Right lobe of liver (tissue), 4 donors: ENCODE measurements at regions not wholly inside any gene's neighbourhood (a gene's known extent, or its start where the extent isn't known, plus 50 kb on each side); places are given as distances from the start of the nearest gene placed in this dataset.

Experiments
- POLR2A ChIP-seq: fragments of 450-650 bp; IDR thresholded peaks from one replicate; pipeline ENCODE4 v1.6.1; 2017; ENCODE audit warnings: antibody characterized with exemption, mild to moderate bottlenecking
- TF ChIP-seq, protein P1 (sequence below), 4 donors: fragments of 200-600 bp in 3 of 4; fragments of 450-650 bp in 1 of 4; IDR thresholded peaks; one replicate each; pipeline versions ENCODE4 v1.5.1 to v1.8.0; 2016 to 2022; ENCODE audit warnings: antibody characterized with exemption in 4 of 4, mild to moderate bottlenecking in 2 of 4
- donor health status: DM: no; HTN: no; CAD: no.
- donor health status: DM: no; HTN: no; CAD: no.
- donor health status: DM: no; HTN: yes; CAD: no.

GRCh38 chrX:3425031-3425430, 78.6 kb upstream of the MXRA5 start:
- TF ChIP-seq, protein P1, sequence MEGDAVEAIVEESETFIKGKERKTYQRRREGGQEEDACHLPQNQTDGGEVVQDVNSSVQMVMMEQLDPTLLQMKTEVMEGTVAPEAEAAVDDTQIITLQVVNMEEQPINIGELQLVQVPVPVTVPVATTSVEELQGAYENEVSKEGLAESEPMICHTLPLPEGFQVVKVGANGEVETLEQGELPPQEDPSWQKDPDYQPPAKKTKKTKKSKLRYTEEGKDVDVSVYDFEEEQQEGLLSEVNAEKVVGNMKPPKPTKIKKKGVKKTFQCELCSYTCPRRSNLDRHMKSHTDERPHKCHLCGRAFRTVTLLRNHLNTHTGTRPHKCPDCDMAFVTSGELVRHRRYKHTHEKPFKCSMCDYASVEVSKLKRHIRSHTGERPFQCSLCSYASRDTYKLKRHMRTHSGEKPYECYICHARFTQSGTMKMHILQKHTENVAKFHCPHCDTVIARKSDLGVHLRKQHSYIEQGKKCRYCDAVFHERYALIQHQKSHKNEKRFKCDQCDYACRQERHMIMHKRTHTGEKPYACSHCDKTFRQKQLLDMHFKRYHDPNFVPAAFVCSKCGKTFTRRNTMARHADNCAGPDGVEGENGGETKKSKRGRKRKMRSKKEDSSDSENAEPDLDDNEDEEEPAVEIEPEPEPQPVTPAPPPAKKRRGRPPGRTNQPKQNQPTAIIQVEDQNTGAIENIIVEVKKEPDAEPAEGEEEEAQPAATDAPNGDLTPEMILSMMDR (IDR thresholded peaks at IDR 0.05): no peak
- TF ChIP-seq POLR2A: no peak
